ENCODE measurements at regions not wholly inside any gene's neighbourhood (a gene's known extent, or its start where the extent isn't known, plus 50 kb on each side); places are given as distances from the start of the nearest gene placed in this dataset.

GRCh38 chr17:70024253-70024652 lies 50.8 kb upstream of the KCNJ16 start:
- TF ChIP-seq CTCF (IDR thresholded peaks at IDR 0.05; ENCODE audit: low read depth, low read length): no peak
- no peak for TF ChIP-seq EZH2phosphoT487 (IDR thresholded peaks at IDR 0.05; ENCODE audit: low read depth)
